Parathyroid adenoma (tissue), 2 donors: ENCODE measurements at regions not wholly inside any gene's neighbourhood (a gene's known extent, or its start where the extent isn't known, plus 50 kb on each side); places are given as distances from the start of the nearest gene placed in this dataset.

ENCODE experiments used
- H2AFZ ChIP-seq: fragments of 300-600 bp; sonication (generic); one replicate; pipeline ENCODE4 v1.7.0; 2017; ENCODE audit warnings: antibody characterized with exemption, mild to moderate bottlenecking
- H3K27ac ChIP-seq: fragments of 300-600 bp; sonication (generic); one replicate; pipeline ENCODE4 v1.7.0; 2017
- H3K27me3 ChIP-seq: fragments of 300-600 bp; sonication (generic); one replicate; pipeline ENCODE4 v1.7.0; 2017; ENCODE audit warnings: low read length; ENCODE audit not compliant: control insufficient read depth, insufficient read depth
- H3K36me3 ChIP-seq: fragments of 300-600 bp; sonication (generic); one replicate; pipeline ENCODE4 v1.7.0; 2017; ENCODE audit warnings: low read length; ENCODE audit not compliant: control insufficient read depth, insufficient read depth
- H3K4me1 ChIP-seq: fragments of 300-600 bp; sonication (generic); one replicate; pipeline ENCODE4 v1.7.0; 2017; ENCODE audit warnings: control low read depth
- H3K4me2 ChIP-seq: fragments of 300-600 bp; sonication (generic); one replicate; pipeline ENCODE4 v1.7.0; 2017; ENCODE audit warnings: low read length
- H3K4me3 ChIP-seq: fragments of 300-600 bp; sonication (generic); one replicate; pipeline ENCODE4 v1.7.0; 2017; ENCODE audit warnings: low read depth, low read length
- H3K79me2 ChIP-seq: fragments of 300-600 bp; sonication (generic); one replicate; pipeline ENCODE4 v1.7.0; 2017; ENCODE audit warnings: control low read depth
- H3K9ac ChIP-seq: fragments of 300-600 bp; sonication (generic); one replicate; pipeline ENCODE4 v1.7.0; 2017; ENCODE audit warnings: mild to moderate bottlenecking
- H3K9me3 ChIP-seq: fragments of 300-600 bp; sonication (generic); one replicate; pipeline ENCODE4 v1.7.0; 2017; ENCODE audit warnings: low read length; ENCODE audit not compliant: control insufficient read depth
- TF ChIP-seq, protein P1 (sequence below): fragments of 300-600 bp; sonication (generic); IDR thresholded peaks from one replicate; pipeline ENCODE4 v1.7.0; 2017; ENCODE audit warnings: antibody characterized with exemption, mild to moderate bottlenecking
- donor health status: primary hyperparathyroidism.

DNA sequence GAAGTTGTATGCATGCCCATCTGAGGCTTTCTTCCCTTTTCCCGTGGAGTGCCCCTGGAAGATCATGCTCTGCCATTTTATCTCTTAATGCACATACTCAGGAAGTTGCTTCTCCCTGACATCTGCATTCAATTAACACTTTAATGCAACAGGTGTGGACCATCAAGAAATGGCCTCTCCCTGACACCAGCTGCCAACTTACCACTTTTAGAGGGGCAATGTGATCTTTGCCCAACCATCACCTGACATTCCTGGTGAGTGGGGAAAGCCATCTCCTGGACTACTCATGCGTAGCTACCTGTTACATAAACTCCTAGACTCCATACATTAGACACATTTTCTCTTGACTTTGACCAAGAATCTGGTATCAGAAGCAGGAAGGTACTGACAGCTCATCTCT lies 1450.4 kb upstream of the CDH9 start:
- H3K4me3 ChIP-seq = no peak overlapping the region
- no peak overlapping the region for H2AFZ ChIP-seq
- H3K36me3 ChIP-seq = no peaks in the 10 kb centered on the region
- no peaks in the 10 kb centered on the region for H3K79me2 ChIP-seq
- no peak overlapping the region for H3K27ac ChIP-seq
- H3K27me3 ChIP-seq = no peaks in the 10 kb centered on the region
- no peak overlapping the region for H3K9ac ChIP-seq
- no peak overlapping the region for H3K4me2 ChIP-seq
- H3K9me3 ChIP-seq = no peaks in the 10 kb centered on the region
- H3K4me1 ChIP-seq = no peaks in the 10 kb centered on the region
- TF ChIP-seq, protein P1, sequence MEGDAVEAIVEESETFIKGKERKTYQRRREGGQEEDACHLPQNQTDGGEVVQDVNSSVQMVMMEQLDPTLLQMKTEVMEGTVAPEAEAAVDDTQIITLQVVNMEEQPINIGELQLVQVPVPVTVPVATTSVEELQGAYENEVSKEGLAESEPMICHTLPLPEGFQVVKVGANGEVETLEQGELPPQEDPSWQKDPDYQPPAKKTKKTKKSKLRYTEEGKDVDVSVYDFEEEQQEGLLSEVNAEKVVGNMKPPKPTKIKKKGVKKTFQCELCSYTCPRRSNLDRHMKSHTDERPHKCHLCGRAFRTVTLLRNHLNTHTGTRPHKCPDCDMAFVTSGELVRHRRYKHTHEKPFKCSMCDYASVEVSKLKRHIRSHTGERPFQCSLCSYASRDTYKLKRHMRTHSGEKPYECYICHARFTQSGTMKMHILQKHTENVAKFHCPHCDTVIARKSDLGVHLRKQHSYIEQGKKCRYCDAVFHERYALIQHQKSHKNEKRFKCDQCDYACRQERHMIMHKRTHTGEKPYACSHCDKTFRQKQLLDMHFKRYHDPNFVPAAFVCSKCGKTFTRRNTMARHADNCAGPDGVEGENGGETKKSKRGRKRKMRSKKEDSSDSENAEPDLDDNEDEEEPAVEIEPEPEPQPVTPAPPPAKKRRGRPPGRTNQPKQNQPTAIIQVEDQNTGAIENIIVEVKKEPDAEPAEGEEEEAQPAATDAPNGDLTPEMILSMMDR = no peak

DNA sequence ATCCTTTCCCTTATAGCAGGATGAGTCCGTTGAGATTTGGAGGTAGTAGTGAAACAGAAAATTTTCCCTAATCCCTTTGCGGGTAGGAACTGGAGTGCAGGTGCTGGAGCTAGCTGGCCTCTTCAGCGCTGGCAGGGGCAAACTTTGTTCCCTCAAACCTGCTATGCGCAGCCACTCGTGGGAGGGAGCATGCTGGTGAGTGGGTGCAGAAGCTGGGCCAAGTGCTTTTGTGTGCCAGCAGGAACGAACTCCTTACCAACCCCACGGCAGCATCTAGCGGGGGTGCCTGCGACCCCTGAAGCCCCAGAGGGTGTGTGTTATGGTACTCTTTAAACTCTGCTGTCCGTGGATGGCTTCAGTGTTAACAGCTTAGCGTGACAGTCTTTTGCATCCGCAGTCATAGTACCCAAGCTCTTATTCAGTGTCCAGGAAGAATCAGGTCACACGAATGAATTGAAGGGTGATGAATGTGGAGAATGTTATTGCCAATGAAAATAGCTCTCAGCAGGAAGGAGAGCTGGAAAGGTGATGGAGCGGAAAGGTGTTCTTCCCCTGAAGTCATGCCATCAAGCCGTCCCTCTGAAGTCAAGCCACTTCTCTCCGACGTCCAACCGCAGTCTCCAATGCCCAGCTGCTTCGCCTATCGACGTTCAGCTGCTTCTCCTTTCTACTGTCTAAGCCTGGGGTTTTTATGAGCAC lies 1445.1 kb upstream of the CDH9 start:
- H2AFZ ChIP-seq = no peak overlapping the region
- no peaks in the 10 kb centered on the region for H3K79me2 ChIP-seq
- H3K4me3 ChIP-seq = no peak overlapping the region
- no peak overlapping the region for H3K9ac ChIP-seq
- no peaks in the 10 kb centered on the region for H3K4me1 ChIP-seq
- no peak overlapping the region for H3K27ac ChIP-seq
- H3K4me2 ChIP-seq = no peak overlapping the region
- no peaks in the 10 kb centered on the region for H3K36me3 ChIP-seq
- H3K9me3 ChIP-seq = no peaks in the 10 kb centered on the region
- no peaks in the 10 kb centered on the region for H3K27me3 ChIP-seq
- TF ChIP-seq, protein P1 = no peak

DNA sequence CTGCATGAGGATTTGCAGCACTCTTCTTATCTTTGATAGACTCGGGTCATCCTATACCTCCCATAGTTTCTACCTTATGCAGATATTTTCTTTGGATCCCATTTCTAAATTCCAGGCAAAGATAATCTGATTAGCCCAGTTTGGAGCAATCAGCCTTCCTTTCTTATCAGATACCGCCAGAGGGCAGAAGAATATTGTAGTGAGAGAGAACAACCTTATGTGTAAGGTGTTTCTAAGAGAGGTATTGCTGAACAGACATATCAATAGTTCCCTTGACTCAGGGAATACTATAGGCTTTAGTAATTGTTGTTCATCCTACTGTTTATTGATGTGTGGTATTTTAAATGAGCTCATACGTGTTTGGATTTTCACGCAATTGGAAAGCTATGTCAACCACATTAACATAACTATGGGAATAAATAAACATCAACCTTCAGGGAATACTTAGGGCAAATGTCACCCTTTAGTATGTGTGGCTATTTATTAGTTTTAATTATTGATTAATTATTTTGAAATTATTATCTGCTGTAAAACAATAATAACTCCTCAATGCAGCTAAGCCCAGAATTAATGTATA lies 1435.2 kb upstream of the CDH9 start:
- Histone ChIP-seq H3K4me1 (no peaks in the 10 kb centered on the region), H3K9ac (no peak overlapping the region), H3K27me3 (no peaks in the 10 kb centered on the region), H3K36me3 (no peaks in the 10 kb centered on the region), H3K4me3 (no peak overlapping the region), H2AFZ (no peak overlapping the region), H3K27ac (no peak overlapping the region), H3K4me2 (no peak overlapping the region), H3K9me3 (no peaks in the 10 kb centered on the region), H3K79me2 (no peaks in the 10 kb centered on the region)
- TF ChIP-seq, protein P1 = no peak

DNA sequence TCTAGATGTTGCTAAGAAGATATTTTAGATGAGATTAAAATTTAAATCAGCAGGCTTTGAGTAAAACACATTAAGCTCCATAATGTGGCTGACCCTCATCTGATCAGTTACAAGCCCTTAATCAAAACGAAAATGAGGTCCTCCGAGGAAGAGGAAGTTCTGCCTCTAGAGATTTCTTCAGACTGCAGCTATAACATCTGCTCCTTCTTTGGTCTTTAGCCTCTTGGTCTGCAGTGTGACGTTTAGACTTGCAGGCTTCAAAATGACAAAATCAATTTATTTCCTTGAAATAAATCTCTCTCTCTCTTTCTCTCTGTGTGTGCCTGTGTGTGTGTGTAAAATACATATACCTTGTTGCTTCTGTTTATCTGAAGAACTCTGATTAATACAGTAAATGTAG lies 1429.8 kb upstream of the CDH9 start:
- no peak overlapping the region for H3K4me2 ChIP-seq
- H3K27me3 ChIP-seq = no peaks in the 10 kb centered on the region
- no peaks in the 10 kb centered on the region for H3K9me3 ChIP-seq
- no peak overlapping the region for H3K4me3 ChIP-seq
- no peak overlapping the region for H3K9ac ChIP-seq
- no peaks in the 10 kb centered on the region for H3K79me2 ChIP-seq
- H3K4me1 ChIP-seq = no peaks in the 10 kb centered on the region
- H2AFZ ChIP-seq = no peak overlapping the region
- TF ChIP-seq, protein P1 = no peak
- no peaks in the 10 kb centered on the region for H3K36me3 ChIP-seq
- H3K27ac ChIP-seq = no peak overlapping the region

DNA sequence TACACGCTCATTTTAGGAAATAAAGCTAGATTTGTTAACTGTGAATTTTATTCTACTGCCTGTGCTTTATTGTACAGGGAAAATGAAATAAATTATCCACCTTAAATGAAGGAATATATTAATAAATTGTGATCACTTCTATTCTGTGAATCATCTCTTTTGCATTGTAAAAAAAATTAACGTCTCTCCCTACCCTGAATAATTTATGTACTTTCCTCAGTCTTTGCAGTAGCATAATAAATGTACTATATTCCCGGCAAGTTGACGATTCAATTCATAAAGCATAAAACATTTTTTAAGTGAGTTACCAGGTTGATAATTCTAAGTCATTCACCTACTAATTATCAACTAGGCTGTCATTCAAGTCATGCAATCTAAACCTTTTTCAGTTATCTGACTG lies 1425.3 kb upstream of the CDH9 start:
- TF ChIP-seq, protein P1 = no peak
- no peak overlapping the region for H3K9ac ChIP-seq
- no peaks in the 10 kb centered on the region for H3K9me3 ChIP-seq
- no peak overlapping the region for H2AFZ ChIP-seq
- H3K4me3 ChIP-seq = no peak overlapping the region
- no peak overlapping the region for H3K27ac ChIP-seq
- no peaks in the 10 kb centered on the region for H3K4me1 ChIP-seq
- no peak overlapping the region for H3K4me2 ChIP-seq
- H3K79me2 ChIP-seq = no peaks in the 10 kb centered on the region
- no peaks in the 10 kb centered on the region for H3K27me3 ChIP-seq
- no peaks in the 10 kb centered on the region for H3K36me3 ChIP-seq
